Neural cell (in vitro differentiated cells): ENCODE measurements at regions not wholly inside any gene's neighbourhood (a gene's known extent, or its start where the extent isn't known, plus 50 kb on each side); places are given as distances from the start of the nearest gene placed in this dataset.

Experiments used
- H2AFZ ChIP-seq: fragments of 200-600, 300-800 bp; sonication (generic), shearing (Covaris generic); 2 replicates; pipeline ENCODE4 v1.6.0; 2014; ENCODE audit warnings: low read depth, mild to moderate bottlenecking, antibody characterized with exemption, low read length, moderate library complexity
- H3F3A ChIP-seq: fragments of 200-600 bp; shearing (Covaris generic); 2 replicates; pipeline ENCODE4 v1.6.1; 2016; ENCODE audit warnings: mild to moderate bottlenecking, moderate library complexity, mixed read lengths, antibody characterized with exemption, low read length; ENCODE audit not compliant: insufficient read depth, poor library complexity, severe bottlenecking
- H3K27ac ChIP-seq: fragments of 200-600, 300-800 bp; sonication (generic), shearing (Covaris generic); 2 replicates; pipeline ENCODE4 v1.5.1; 2014; ENCODE audit warnings: mild to moderate bottlenecking, low read length, moderate library complexity
- H3K27me3 ChIP-seq: fragments of 300-800, 200-600 bp; sonication (generic), shearing (Covaris generic); 2 replicates; pipeline ENCODE4 v1.6.0; 2014; ENCODE audit warnings: mild to moderate bottlenecking, low read depth, low read length, moderate library complexity; ENCODE audit not compliant: insufficient read depth
- H3K36me3 ChIP-seq: fragments of 300-800, 200-600 bp; sonication (generic), shearing (Covaris generic); 2 replicates; pipeline ENCODE4 v1.5.1; 2014; ENCODE audit warnings: mild to moderate bottlenecking, antibody characterized with exemption, low read length, moderate library complexity; ENCODE audit not compliant: insufficient read depth
- H3K4me2 ChIP-seq: fragments of 300-800, 200-600 bp; sonication (generic), shearing (Covaris generic); 2 replicates; pipeline ENCODE4 v1.6.0; 2014; ENCODE audit warnings: mild to moderate bottlenecking, low read length
- H3K4me3 ChIP-seq: fragments of 300-800, 200-600 bp; sonication (generic), shearing (Covaris generic); 2 replicates; pipeline ENCODE4 v1.5.1; 2014; ENCODE audit warnings: mild to moderate bottlenecking, low read length, moderate library complexity
- H3K79me2 ChIP-seq: fragments of 200-600 bp; shearing (Covaris generic); replicated peaks from 2 replicates; pipeline ENCODE4 v1.6.0; 2014; ENCODE audit warnings: mild to moderate bottlenecking, low read length, moderate library complexity; ENCODE audit not compliant: insufficient read depth
- H3K9ac ChIP-seq: fragments of 300-800, 200-600 bp; sonication (generic), shearing (Covaris generic); 2 replicates; pipeline ENCODE4 v1.6.1; 2016; ENCODE audit warnings: mild to moderate bottlenecking, low read length, mixed read lengths
- H3K9me2 ChIP-seq: fragments of 200-600 bp; shearing (Covaris generic); 2 replicates; pipeline ENCODE4 v1.6.1; 2016; ENCODE audit warnings: mild to moderate bottlenecking, low read length, mixed read lengths; ENCODE audit not compliant: insufficient read depth
- H3K9me3 ChIP-seq: fragments of 200-600, 300-800 bp; sonication (generic), shearing (Covaris generic); 2 replicates; pipeline ENCODE4 v1.6.1; 2016; ENCODE audit warnings: mild to moderate bottlenecking, mixed run types, low read length, moderate library complexity, mixed read lengths
- H4K20me1 ChIP-seq: fragments of 200-600 bp; shearing (Covaris generic); 2 replicates; pipeline ENCODE4 v1.6.1; 2016; ENCODE audit warnings: mild to moderate bottlenecking, mixed run types; ENCODE audit not compliant: insufficient read depth
- CTCF ChIP-seq: fragments of 450-650 bp; IDR thresholded peaks from 2 replicates; pipeline ENCODE4 v1.5.1; 2014; ENCODE audit warnings: antibody characterized with exemption, mild to moderate bottlenecking, moderate library complexity; ENCODE audit not compliant: poor library complexity, severe bottlenecking
- EP300 ChIP-seq: fragments of 450-650 bp; conservative IDR thresholded peaks from 2 replicates; pipeline ENCODE4 v1.6.1; 2014; ENCODE audit warnings: antibody characterized with exemption, mild to moderate bottlenecking, moderate library complexity; ENCODE audit not compliant: poor library complexity, severe bottlenecking
- EZH2 ChIP-seq: fragments of 200-600, 300-800 bp; shearing (Covaris generic), sonication (generic); IDR thresholded peaks from 2 replicates; pipeline ENCODE4 v1.6.1; 2014; ENCODE audit warnings: antibody characterized with exemption, low read length, borderline replicate concordance, mild to moderate bottlenecking; ENCODE audit not compliant: insufficient read depth, poor library complexity, severe bottlenecking
- MXI1 ChIP-seq: fragments of 450-650 bp; conservative IDR thresholded peaks from 2 replicates; pipeline ENCODE4 v1.6.1; 2014; ENCODE audit warnings: antibody characterized with exemption, mild to moderate bottlenecking; ENCODE audit not compliant: poor library complexity, severe bottlenecking
- POLR2AphosphoS5 ChIP-seq: IDR thresholded peaks from 2 replicates; pipeline ENCODE4 v1.6.1; 2012
- RAD21 ChIP-seq: fragments of 450-650 bp; conservative IDR thresholded peaks from 2 replicates; pipeline ENCODE4 v1.6.1; 2014; ENCODE audit warnings: antibody characterized with exemption, mild to moderate bottlenecking, moderate library complexity
- REST ChIP-seq: IDR thresholded peaks from 2 replicates; pipeline ENCODE4 v1.6.1; 2012; ENCODE audit warnings: borderline replicate concordance
- SMC3 ChIP-seq: fragments of 450-650 bp; conservative IDR thresholded peaks from 2 replicates; pipeline ENCODE4 v1.6.1; 2014; ENCODE audit warnings: antibody characterized with exemption, mild to moderate bottlenecking, moderate library complexity; ENCODE audit not compliant: poor library complexity
- TAF1 ChIP-seq: IDR thresholded peaks from 2 replicates; pipeline ENCODE4 v1.6.1; 2012; ENCODE audit warnings: low read depth

GRCh38 chr15:97316362-97316761, 644.1 kb upstream of the ARRDC4 start:
- H3K27ac ChIP-seq, result no peak overlapping the region
- H4K20me1 ChIP-seq, result no peaks in the 10 kb centered on the region
- no peak overlapping the region for H3K9ac ChIP-seq
- TF ChIP-seq POLR2AphosphoS5, result no peak
- TF ChIP-seq TAF1, result no peak
- no peak for TF ChIP-seq CTCF
- TF ChIP-seq RAD21, result no peak
- no peak for TF ChIP-seq SMC3
- TF ChIP-seq EP300, result no peak
- TF ChIP-seq MXI1, result no peak
- no peak for TF ChIP-seq EZH2
- no peak for TF ChIP-seq REST
- H3K36me3 ChIP-seq, result no peaks in the 10 kb centered on the region
- no peak overlapping the region for H3K4me2 ChIP-seq
- H3K4me3 ChIP-seq, result no peak overlapping the region
- no peaks in the 10 kb centered on the region for H3K79me2 ChIP-seq
- H3K27me3 ChIP-seq, result no peaks in the 10 kb centered on the region
- H3K9me3 ChIP-seq, result no peaks in the 10 kb centered on the region
- H2AFZ ChIP-seq, result no peak overlapping the region
- no peaks in the 10 kb centered on the region for H3K9me2 ChIP-seq
- H3F3A ChIP-seq, result no peaks in the 10 kb centered on the region

GRCh38 chr15:97317163-97317562, 643.3 kb upstream of the ARRDC4 start:
- Histone ChIP-seq H3F3A (no peaks in the 10 kb centered on the region), H3K9me3 (no peaks in the 10 kb centered on the region), H3K79me2 (no peaks in the 10 kb centered on the region), H3K27ac (no peak overlapping the region), H3K4me2 (no peak overlapping the region), H3K4me3 (no peak overlapping the region), H3K36me3 (no peaks in the 10 kb centered on the region), H3K9me2 (no peaks in the 10 kb centered on the region), H3K9ac (no peak overlapping the region), H2AFZ (no peak overlapping the region), H3K27me3 (no peaks in the 10 kb centered on the region), H4K20me1 (no peaks in the 10 kb centered on the region)
- TF ChIP-seq REST, result no peak
- TF ChIP-seq MXI1, result no peak
- TF ChIP-seq RAD21, result no peak
- no peak for TF ChIP-seq POLR2AphosphoS5
- no peak for TF ChIP-seq EP300
- no peak for TF ChIP-seq EZH2
- no peak for TF ChIP-seq CTCF
- no peak for TF ChIP-seq TAF1
- TF ChIP-seq SMC3, result no peak
